ENCODE measurements at regions not wholly inside any gene's neighbourhood (a gene's known extent, or its start where the extent isn't known, plus 50 kb on each side); places are given as distances from the start of the nearest gene placed in this dataset.
"Not testable (repeated sequence)": the region's sequence is repeated elsewhere in the genome, so short reads cannot be mapped to it uniquely, and the experiment has no call there.

DNA sequence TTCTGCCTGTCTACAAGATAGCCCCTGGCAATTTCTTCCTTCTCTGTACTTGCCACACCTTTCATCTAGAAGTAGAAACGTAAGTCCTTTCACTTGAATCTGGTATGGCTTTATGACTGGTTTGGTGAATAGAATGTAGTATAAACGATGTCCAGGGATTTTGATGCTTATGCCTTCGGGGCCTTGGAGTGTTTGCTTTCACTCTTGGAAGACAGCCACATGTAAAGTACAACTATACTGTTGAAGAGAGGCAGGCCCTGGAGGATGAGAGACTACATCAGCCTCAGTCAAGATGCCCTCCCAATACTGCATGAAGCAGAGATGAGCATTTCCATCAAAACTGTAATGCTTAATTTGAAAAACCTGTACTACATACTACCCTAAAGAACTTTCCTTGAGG is 553.8 kb upstream of the C9orf72 start:
- DNase-seq = no peak

DNA sequence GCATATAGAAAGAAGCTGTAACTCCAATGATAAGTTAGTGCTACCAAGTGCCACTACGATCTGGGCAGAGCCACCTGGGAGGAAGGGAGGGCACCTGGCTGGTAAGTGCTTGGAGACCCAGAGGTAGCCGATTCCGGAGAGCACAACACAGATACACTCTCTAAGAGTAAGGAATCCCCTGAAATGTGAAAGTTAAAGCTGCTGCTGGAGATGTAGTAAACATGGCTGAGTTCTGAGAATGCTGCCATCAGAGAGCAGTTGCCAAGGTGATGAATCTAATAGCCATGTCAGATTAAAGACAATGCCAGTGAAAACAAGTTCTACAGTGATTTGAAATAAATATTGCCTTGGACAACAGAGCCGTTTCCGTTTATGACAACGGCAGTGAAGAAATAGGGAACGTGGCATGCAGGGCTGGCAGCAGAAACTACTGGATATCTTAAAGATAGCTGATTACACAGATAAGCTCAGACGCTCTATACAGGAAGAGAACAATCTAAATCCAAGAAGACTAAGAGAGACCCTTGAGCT is 561.2 kb upstream of the C9orf72 start:
- DNase-seq = no peak

DNA sequence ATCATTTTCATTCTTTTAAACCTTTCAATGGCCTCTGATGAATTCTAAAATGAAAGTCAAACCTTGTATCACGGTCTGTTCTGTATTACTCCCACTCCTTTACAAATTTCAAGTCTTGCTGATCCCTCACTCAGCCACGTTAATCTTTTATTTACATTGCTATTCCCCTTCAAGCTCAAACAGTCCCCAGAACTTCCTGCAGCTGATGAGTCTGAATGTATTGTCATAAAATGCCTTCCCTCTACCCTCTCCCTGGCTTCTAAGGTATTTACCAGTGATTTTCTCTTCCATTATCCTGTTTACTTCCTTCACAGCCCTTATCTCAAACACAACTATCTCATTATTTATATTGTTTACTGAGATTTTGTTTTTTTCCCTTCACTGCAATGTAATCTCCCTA is 562.3 kb upstream of the C9orf72 start:
- DNase-seq = no peak

DNA sequence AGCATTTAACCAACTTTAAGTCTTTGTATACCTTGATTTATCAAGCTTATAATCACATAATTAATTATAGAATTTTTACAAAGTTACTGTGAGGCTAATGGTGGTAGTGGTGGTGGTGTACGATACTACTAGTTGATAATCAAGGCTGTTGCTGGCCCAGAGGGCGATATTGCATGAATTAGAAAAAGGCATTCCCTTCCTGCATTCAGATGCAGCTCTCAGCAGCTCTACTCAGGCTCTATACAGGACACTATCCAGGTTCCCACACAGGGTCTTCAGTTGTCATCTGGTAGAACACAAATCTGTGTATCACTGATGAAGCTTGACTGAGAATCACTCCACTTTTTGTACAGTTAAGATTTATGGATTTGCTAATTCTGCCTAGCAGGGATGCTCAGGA is 562.8 kb upstream of the C9orf72 start:
- DNase-seq = no peak

DNA sequence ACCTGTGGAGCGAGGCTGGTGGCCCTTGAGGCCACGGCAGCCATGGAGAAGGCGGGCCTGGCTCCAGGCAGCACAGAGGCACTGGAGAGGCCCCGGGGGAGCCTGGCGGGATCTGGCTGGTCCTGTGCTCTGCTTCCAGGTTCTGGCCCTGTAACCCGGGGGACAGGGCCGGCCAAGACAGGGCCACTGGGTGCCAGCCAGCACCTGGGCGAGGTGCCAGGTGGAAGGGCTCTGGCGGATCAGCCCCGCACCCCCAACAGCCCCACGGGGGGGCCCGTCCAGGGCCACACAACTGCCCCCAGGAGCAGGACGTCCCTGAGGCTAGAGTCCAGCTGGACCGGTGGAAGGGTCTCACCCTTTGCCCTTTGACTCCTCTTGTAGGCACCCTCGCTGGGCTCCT is 574.1 kb upstream of the C9orf72 start:
- DNase-seq = not testable (repeated sequence)

DNA sequence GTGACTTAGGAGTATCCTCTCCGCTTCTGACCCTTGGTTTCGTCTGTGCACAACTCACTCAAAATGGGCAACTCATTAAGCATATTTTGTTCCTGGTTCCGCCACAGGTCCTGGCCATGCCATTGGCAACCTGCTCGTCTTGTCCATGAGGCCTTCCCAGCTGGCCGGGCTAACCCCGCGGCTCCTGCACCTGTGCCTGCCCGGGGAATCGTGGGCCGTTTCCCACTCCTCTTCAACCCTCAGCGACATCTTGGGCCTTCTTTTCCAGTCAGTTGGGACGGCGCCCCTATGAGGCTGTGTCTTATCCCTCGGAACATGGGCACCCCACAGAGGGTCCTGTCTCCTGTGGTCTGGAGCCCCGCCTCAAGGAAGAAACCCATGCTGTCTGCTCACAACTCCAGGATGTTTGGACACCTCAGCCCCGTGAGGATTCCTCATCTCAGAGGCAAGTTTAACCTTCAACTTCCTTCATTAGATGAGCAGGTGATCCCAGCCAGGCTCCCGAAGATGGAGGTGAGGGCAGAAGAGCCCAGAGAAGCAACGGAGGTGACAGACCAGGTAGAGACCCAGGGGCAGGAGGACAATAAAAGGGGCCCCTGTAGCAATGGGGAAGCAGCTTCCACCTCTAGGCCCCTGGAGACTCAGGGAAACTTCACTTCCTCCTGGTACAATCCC is 574.8 kb upstream of the C9orf72 start:
- not testable (repeated sequence) for DNase-seq

DNA sequence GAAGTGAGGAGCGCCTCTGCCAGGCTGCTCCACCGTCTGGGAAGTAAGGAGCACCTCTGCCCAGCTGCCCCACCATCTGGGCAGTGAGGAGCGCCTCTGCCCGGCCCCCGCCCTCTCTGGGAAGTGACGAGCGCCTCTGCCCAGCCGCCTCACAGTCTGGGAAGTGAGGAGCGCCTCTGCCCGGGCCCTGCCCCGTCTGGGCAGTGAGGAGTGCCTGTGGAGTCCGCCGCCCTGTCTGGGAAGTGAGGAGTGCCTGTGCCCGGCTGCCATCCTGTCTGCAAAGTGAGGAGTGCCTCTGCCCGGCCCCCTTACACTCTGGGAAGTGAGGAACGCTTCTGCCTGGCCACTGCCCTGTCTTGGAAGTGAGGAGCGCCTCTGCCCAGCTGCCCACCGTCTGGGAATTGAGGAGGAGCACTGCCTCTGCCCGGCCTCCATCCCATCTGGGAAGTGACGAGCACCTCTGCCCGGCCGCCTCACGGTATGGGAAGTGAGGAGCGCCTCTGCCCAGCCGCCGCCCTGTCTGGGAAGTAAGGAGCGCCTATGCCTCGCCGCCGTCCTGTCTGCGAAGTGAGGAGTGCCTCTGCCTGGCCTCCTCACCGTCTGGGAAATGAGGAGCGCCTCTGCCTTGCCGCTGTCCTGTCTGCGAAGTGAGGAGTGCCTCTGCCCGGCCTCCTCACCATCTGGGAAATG is 576.2 kb upstream of the C9orf72 start:
- not testable (repeated sequence) for DNase-seq

DNA sequence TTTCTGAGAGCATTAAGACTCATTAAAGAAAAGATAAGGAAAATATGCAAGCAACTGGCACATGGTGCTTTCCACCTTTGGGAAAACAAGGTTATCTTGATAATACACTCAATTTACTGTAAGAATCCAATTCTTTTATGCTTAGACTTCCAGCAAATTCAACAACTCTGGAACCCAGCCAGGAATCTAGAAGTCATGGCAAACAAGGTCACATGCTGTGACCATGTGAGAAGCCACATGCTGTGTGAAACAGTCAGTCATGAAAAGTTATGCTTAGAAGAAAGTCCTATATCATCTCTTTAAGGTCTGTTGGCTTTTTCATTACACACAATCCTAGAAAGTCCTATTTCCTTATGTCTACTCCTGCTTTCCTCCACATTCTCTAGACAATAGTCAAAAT is 581.8 kb upstream of the C9orf72 start:
- DNase-seq = no peak

DNA sequence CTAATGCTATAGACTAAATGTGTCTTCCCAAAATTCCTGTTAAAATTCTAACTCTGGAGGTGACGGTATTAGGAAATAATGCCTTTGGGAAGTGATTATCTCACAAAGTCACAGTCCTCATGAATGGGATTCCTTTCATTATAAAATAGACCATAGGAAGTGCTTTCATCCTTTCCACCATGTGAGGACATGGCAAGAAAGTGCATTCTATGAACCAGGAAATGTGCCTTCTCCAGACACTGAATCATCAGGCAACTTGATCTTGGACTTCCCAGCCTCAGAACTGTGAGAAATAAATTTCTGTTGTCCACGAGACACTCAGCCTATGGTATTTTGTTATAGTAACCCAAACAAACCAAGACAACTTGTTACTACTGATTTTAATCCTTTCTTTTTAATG is 582.4 kb upstream of the C9orf72 start:
- DNase-seq = no peak

DNA sequence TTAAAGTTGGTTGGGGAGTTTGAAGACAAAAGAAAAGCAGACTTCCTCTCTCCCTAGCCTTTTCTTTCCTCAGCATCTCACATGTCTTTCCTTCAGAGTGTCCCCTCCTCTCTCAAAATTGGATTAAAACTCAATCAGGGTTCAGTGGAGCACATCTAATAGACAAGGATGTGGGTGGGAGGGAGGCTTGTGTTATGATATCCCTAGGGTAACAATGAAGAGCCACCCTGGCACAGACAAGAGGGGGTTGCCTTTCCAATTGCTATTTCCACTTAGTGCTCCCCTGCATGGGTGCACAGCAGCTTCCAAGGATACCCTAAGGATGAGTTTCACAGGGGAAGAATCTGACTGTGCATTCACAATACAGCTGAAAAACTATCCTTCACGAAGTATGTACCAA is 585.2 kb upstream of the C9orf72 start:
- no peak for DNase-seq

DNA sequence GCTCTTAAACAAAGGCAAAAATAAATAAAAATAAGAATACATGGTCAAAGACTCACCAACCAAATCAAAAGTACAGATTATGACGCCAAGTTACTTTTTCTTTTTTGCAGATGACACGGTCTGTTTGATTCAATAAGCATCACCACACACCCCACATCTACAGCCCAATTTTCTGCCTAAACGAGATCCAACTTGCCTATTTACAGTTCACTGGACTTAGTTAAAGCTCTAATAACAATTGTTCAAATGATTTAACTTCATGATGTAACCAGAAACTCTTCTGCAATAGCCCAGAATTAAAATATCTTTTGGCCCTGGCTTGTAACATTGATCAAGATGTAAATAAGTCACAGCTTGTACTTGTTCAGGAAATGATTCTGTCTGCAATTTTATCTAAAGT is 590.3 kb upstream of the C9orf72 start:
- DNase-seq = no peak

DNA sequence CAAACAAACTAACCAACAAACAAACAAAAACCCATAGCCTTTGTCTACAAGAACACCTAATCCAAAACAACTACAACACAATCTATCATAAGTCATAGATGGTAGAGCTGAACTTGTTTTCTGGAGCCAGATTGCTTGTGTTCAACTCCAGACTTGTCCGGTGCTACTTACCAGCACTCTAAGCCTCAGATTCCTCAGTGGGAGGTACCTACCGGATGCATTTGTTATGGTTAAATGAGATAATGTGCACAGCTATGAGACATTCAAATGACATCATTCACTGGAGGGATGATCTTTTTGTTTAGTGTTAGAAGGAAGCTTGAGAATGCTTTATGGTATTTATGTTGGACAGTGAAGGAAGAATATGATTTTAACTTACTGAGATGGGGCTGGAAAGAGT is 592.9 kb upstream of the C9orf72 start:
- no peak for DNase-seq

DNA sequence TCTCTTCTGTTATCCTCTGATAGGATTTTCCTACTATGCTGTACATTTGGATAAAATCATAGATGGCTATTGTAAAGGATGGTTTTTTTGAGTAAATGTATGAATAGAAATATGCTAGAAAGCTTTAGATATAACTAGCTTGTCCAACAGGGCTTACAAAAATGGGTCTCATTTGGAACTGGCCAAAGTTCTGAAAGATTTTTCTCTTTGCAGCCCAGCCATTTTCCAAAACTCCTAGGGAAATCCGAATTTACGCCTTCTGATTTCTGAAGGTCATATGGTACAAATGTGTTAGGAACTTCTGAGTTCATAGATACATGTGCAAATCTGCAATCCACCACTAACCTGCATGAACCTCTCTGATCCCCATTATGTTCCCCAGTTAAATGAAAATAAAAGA is 603.9 kb upstream of the C9orf72 start:
- no peak for DNase-seq

DNA sequence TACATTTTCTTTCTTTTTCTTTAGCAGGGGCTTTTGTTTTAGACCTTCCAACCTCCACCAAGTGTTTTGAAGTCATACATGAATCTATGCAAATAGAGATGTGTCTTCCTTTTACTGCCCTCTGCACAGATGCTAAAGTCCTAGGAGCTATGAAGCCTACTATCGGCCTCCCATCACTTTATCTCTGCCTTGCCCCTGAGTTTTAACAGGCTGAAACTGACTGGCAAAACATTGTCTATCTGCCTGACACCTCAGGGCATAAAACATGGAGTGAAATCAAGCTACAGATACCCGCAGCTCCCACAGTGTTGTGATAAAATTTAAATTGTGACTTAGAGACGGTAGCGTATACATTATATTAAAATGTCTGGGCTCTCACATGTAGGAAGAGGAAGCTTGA is 604.6 kb upstream of the C9orf72 start:
- DNase-seq = no peak

DNA sequence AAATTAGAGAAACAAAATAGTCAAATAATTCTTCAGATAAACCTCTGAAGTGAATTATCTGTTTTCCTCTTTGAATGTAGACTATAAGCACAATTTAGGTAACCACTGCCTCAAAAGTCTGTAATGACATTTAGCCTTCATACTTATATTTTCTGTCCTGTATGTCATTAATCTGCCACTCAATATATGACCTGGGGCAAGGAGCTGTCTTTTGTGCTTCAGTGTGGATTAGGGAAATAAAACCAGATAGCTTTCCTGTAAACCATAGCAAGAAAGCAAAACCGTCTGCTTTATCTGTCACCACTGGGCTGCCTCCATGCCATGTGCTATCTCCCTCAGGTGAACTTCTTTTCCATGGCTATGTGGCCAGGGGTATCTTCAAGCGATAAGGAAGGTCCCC is 606.6 kb upstream of the C9orf72 start:
- no peak for DNase-seq

DNA sequence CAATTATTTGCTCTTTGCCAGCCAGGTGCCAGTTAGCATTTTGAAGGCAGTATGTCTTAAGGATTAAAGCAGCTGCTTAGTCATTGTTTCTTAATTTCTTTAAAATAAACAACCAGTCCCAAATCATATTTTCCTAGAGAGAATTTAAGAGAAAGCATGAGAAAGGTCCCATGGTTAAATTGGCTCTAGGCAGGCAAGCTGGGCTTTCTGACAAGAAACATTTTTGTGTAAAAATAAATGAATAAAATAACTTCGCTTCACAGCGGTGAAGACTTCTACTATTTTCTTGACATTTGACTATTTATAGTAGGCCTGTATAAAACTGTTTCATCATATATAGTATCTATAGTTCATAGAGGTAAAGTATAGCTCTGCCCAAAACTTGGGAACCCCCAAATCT is 617.7 kb upstream of the C9orf72 start:
- no peak for DNase-seq

DNA sequence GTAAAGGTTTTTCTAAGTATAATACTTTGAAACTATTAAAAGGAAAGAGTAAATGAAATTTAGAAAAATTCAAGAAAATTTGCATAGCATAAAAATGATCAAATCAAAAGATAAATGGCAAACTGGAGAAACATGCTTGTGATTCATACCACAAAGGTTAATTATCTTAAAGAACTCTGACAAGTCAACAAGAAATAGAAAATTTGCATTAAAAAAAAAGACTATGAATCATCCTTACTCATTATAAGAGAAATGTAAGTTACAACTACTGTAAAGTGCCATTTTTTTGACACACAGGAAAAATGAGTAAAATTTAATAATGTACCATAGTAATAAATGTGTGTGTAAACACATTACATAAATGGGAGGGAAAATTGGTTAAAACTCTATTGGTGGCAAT is 624.4 kb upstream of the C9orf72 start:
- no peak for DNase-seq

DNA sequence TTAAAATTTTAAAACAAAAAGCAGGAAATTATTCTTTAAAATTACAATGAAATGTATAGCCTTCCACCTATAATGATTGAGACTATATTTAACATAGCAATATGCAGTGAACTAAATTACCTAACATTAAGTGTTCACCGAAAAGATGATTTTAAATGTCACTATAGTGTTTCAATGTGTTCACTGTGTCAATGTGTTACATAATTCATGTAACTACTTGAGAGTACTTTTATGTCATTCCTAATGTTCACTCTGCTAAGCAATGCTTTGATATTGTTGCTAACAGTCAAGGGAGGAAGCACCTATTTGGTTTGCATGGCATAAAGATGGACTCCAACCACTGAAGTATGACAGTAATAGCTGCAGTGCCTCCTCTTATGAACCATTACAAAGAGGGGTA is 629.8 kb upstream of the C9orf72 start:
- no peak for DNase-seq

DNA sequence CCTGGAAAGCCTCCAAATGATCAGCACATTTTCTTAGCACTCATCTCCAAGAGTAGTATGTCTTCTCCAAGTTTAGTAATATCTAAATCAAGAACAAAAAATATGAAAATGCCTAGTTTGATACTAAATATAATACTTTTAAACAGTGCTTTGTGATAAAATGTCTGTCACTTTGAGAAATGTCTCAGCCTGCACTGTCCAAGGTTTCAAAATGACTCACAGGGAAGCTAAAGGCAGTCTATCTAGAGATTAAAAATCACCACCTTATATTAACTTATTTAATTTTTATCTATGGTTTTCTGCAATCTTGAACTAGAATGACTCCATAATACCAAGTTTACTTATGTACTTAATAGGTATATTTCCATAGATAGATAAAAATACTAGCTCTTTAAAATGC is 633.0 kb upstream of the C9orf72 start:
- DNase-seq = no peak

DNA sequence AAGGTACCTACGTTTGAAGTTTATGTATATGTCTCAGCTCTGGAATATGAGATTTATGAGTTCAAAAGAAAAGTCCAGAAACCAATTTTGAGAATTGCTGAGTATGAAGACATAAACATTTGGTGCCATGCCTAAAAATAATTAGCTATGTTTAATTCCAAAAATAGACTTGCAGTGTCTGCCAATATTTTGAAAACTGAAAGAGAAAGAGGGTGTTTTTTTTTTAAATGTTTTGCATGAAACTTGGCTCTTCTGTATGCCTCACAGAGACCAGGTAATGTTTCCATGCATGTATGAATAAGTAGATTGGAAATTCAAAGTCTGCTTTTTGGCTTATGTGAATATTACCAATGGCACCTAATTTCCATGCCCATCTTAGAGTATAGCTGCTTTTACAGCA is 634.4 kb upstream of the C9orf72 start:
- DNase-seq = no peak

DNA sequence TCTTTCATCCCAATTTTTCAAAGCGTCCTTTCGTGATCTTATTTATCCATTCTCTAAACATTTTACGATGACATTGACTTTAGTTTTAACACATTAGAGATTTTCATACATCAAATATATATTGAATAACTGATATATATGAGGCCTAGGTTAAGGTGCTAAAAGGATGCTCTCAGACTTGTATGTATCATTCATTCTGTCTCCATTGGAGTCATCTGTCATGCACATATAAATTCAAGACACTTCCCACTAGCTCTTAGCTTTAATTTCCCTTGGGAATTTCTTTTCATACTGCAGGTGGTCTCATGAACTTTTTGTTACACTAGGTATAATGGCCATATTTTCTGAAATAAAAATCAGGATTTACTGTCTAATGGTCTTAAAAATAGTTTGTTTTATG is 635.8 kb upstream of the C9orf72 start:
- no peak for DNase-seq

DNA sequence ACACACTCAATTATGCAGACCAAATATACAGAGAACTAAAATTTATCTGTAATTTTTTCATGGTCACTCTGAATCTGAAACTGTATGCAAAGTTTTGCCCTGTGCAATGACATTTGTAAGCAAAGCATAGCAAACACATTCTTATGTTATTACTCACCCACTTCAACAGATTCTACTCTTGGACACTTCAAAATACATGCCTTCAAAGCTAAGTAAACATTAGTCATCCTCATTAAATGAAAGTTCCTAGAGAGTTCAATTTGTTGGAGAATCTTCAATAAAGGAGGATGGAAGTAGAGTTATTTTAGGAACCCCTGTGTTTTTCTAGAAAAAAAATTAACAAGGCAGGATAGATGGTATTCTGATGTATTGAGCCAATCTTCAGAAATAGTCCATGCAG is 639.7 kb upstream of the C9orf72 start:
- no peak for DNase-seq

DNA sequence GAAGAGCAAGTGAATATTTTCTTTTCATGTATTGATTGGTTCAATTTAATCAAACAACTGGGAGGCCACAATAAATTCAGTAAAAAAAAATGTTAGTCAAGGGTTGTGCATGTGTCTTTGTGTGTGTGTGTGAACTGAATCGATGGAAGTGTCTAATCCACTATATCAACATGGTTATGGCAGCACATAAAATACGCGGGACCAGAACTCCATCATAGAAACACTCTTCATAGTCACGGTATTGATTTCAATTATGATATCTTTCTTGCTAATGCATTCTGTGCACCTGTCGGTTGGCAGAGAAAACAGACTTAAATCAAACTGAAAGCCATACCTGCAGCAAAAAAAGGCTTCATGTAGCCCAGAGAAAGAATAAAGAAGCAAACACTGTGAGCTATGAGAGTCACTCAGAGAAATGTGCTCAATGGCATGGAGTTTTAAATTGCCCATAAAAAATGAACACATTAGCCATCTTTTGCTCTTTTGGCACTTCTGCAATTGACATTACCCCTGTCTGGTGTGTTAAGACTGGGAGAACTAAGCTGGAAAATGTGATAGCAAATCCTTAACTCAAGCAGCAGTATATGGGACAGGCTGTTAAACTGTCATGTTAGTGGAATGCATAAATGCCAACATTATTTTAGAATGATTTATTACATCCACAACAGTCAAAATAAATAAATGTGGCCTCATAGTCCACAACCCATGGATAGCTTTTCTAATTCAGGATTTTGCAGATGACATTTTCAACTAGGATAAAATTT is 642.4 kb upstream of the C9orf72 start:
- DNase-seq = no peak

DNA sequence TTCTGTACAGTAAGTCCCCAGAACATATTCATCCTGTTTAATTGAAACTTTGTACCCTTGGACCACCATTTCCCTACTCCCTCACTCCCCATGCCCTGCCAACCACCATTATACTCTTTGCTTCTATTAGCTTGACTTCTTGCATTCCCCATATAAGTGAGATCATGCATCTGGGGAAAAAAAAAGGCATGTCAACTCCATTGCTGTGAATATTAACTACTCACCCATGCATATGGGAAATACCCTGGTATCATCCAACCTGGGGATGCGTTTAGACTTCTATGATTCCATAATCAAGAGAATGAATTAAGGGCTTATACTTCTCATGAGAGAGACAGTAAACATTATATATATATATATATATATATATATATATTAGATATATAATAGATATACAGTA is 659.4 kb upstream of the C9orf72 start:
- no peak for DNase-seq
